SK-N-SH (cell line): ENCODE measurements at regions not wholly inside any gene's neighbourhood (a gene's known extent, or its start where the extent isn't known, plus 50 kb on each side); places are given as distances from the start of the nearest gene placed in this dataset.

Experiments
- CTCF ChIP-seq: fragments of 200-600 bp; sonication (generic); IDR thresholded peaks from 2 replicates; pipeline ENCODE4 v1.6.1; 2017; ENCODE audit warnings: antibody characterized with exemption, mild to moderate bottlenecking, moderate library complexity
- EZH2phosphoT487 ChIP-seq: fragments of 200-600 bp; sonication (generic); IDR thresholded peaks from 2 replicates; pipeline ENCODE4 v1.6.1; 2017; ENCODE audit warnings: low read depth, mixed run types, mild to moderate bottlenecking, antibody characterized with exemption, moderate library complexity, borderline replicate concordance
- REST ChIP-seq: IDR thresholded peaks from 2 replicates; pipeline ENCODE4 v1.6.1; 2012; ENCODE audit warnings: mild to moderate bottlenecking, low read depth, low read length, moderate library complexity
- SIN3A ChIP-seq: IDR thresholded peaks from 2 replicates; pipeline ENCODE4 v1.6.1; 2012; ENCODE audit warnings: low read depth, mild to moderate bottlenecking, low read length, moderate library complexity, borderline replicate concordance
- TAF1 ChIP-seq: IDR thresholded peaks from 2 replicates; pipeline ENCODE4 v1.6.1; 2012; ENCODE audit warnings: low read depth, mild to moderate bottlenecking, low read length, moderate library complexity, borderline replicate concordance
- TCF12 ChIP-seq: IDR thresholded peaks from 2 replicates; pipeline ENCODE4 v1.4.0; 2012
- USF2 ChIP-seq: fragments of 150-350 bp; IDR thresholded peaks from 2 replicates; pipeline ENCODE4 v1.6.1; 2017; ENCODE audit warnings: antibody characterized with exemption, low read length, low read depth, borderline replicate concordance

- TF ChIP-seq EZH2phosphoT487 (no peak), CTCF (no peak), SIN3A (no peak), TAF1 (no peak), REST (no peak), TCF12 (no peak), USF2 (no peak)
Observed at GRCh38 chr5:52065182-52065581, 681.9 kb downstream of the ISL1 start.
